SK-N-SH (cell line): ENCODE measurements at regions not wholly inside any gene's neighbourhood (a gene's known extent, or its start where the extent isn't known, plus 50 kb on each side); places are given as distances from the start of the nearest gene placed in this dataset.
A peak's percentile ranks its signal among the peaks of the same experiment; 100 is the strongest.

Experiments
- CTCF ChIA-PET: fragments of 300-600, 350-600 bp; formaldehyde crosslinking; extraction: SDS; loops from one replicate; lab custom pipeline; 2021; lab: Yijun Ruan, JAX
- POLR2A ChIA-PET: fragments of 350-600 bp; sonication (Branson Sonifier 250); formaldehyde crosslinking; extraction: SDS; loops from one replicate; lab custom pipeline; 2020; ENCODE audit warnings: antibody characterized with exemption, inconsistent platforms; lab: Yijun Ruan, JAX
- DNase-seq: peaks from one replicate; pipeline ENCODE4 v3.0.0; 2012
- H2AFZ ChIP-seq: fragments of 200-600 bp; sonication (generic); 2 replicates; pipeline ENCODE4 v1.8.1; 2016; ENCODE audit warnings: antibody characterized with exemption, mild to moderate bottlenecking, low read depth
- H3F3A ChIP-seq: fragments of 200-600 bp; sonication (generic); replicated peaks from 2 replicates; pipeline ENCODE3; 2016; ENCODE audit warnings: antibody characterized with exemption, mild to moderate bottlenecking; ENCODE audit not compliant: insufficient read depth
- H3K27ac ChIP-seq, 2 experiments: fragments of 200-500 bp in 1 of 2; fragments of 200-600 bp in 1 of 2; sonication (Bioruptor generic) in 1 of 2; sonication (generic), shearing (Covaris generic) in 1 of 2; 2 replicates each; pipeline versions ENCODE4 v1.5.1 to v1.6.1; 2014 to 2016; ENCODE audit warnings: low read depth in 2 of 2, inconsistent platforms in 1 of 2, low read length in 1 of 2, mild to moderate bottlenecking in 1 of 2, mixed read lengths in 1 of 2
- H3K27me3 ChIP-seq: fragments of 200-600 bp; sonication (generic), shearing (Covaris generic); 2 replicates; pipeline ENCODE4 v1.6.1; 2016; ENCODE audit warnings: mixed run types; ENCODE audit not compliant: insufficient read depth
- H3K36me3 ChIP-seq, 2 experiments: fragments of 200-500 bp in 1 of 2; fragments of 200-600 bp in 1 of 2; sonication (Bioruptor generic) in 1 of 2; sonication (generic) in 1 of 2; replicated peaks in 1 of 2; 2 replicates each; pipeline versions ENCODE3 to v1.5.1; 2014 to 2016; ENCODE audit warnings: low read length in 1 of 2, mild to moderate bottlenecking in 1 of 2; ENCODE audit not compliant: insufficient read depth in 2 of 2, control insufficient read depth in 1 of 2
- H3K4me1 ChIP-seq, 2 experiments: fragments of 200-500 bp in 1 of 2; fragments of 200-600 bp in 1 of 2; sonication (Bioruptor generic) in 1 of 2; sonication (generic), shearing (Covaris generic) in 1 of 2; 2 replicates each; pipeline versions ENCODE4 v1.5.1 to v1.6.1; 2014 to 2016; ENCODE audit warnings: low read depth in 1 of 2, low read length in 1 of 2, mixed run types in 1 of 2; ENCODE audit not compliant: insufficient read depth in 2 of 2, control insufficient read depth in 1 of 2
- H3K4me2 ChIP-seq: fragments of 200-600 bp; sonication (generic), shearing (Covaris generic); 2 replicates; pipeline ENCODE4 v1.6.1; 2017; ENCODE audit warnings: mixed run types
- H3K4me3 ChIP-seq, 2 experiments: fragments of 200-500 bp in 1 of 2; fragments of 200-600 bp in 1 of 2; sonication (Bioruptor generic) in 1 of 2; sonication (generic), shearing (Covaris generic) in 1 of 2; 2 replicates each; pipeline versions ENCODE4 v1.5.1 to v1.8.1; 2014 to 2016; ENCODE audit warnings: low read depth in 2 of 2, inconsistent platforms in 1 of 2, low read length in 1 of 2, mild to moderate bottlenecking in 1 of 2, mixed read lengths in 1 of 2, moderate library complexity in 1 of 2
- H3K79me2 ChIP-seq: fragments of 200-600 bp; sonication (generic); 2 replicates; pipeline ENCODE4 v1.8.1; 2017; ENCODE audit warnings: mild to moderate bottlenecking; ENCODE audit not compliant: insufficient read depth
- H3K9ac ChIP-seq: fragments of 200-600 bp; sonication (generic); 2 replicates; pipeline ENCODE4 v1.6.1; 2017; ENCODE audit warnings: mixed run types
- H3K9me2 ChIP-seq: fragments of 200-600 bp; sonication (generic); 2 replicates; pipeline ENCODE4 v1.6.1; 2017; ENCODE audit warnings: mixed run types
- H3K9me3 ChIP-seq: fragments of 200-600 bp; sonication (generic); 2 replicates; pipeline ENCODE4 v1.6.1; 2017; ENCODE audit warnings: mixed run types, mild to moderate bottlenecking, moderate library complexity
- H4K20me1 ChIP-seq: fragments of 200-600 bp; sonication (generic); 2 replicates; pipeline ENCODE4 v1.6.1; 2017; ENCODE audit warnings: mild to moderate bottlenecking, mixed run types; ENCODE audit not compliant: insufficient read depth
- CHD2 ChIP-seq: fragments of 150-350 bp; IDR thresholded peaks from 2 replicates; pipeline ENCODE4 v1.6.1; 2018; ENCODE audit warnings: low read length; ENCODE audit not compliant: partially characterized antibody
- FOSL2 ChIP-seq: IDR thresholded peaks from 2 replicates; pipeline ENCODE4 v1.4.0; 2012; ENCODE audit warnings: low read depth, mild to moderate bottlenecking, moderate library complexity, borderline replicate concordance
- FOXM1 ChIP-seq: IDR thresholded peaks from 2 replicates; pipeline ENCODE4 v1.4.0; 2012; ENCODE audit warnings: low read depth, mild to moderate bottlenecking
- NFIC ChIP-seq: IDR thresholded peaks from 2 replicates; pipeline ENCODE4 v1.4.0; 2012; ENCODE audit warnings: borderline replicate concordance
- PBX3 ChIP-seq: IDR thresholded peaks from 2 replicates; pipeline ENCODE4; 2012
- RXRA ChIP-seq: IDR thresholded peaks from 2 replicates; pipeline ENCODE4 v1.4.0; 2012; ENCODE audit warnings: low read depth, mild to moderate bottlenecking, borderline replicate concordance
- TAF1 ChIP-seq: IDR thresholded peaks from 2 replicates; pipeline ENCODE4 v1.6.1; 2012; ENCODE audit warnings: low read depth, mild to moderate bottlenecking, low read length, moderate library complexity, borderline replicate concordance
- TEAD4 ChIP-seq: IDR thresholded peaks from 2 replicates; pipeline ENCODE4 v1.4.0; 2012; ENCODE audit warnings: mild to moderate bottlenecking, borderline replicate concordance; ENCODE audit not compliant: insufficient read depth
- WGBS: methylation state at CpG from one replicate; pipeline ENCODE4 v1.1.6; 2017; ENCODE audit warnings: low lambda C conversion rate; 5-methylcytosine and 5-hydroxymethylcytosine counted together

GRCh38 chr16:86693033-86693432 lies 114.7 kb downstream of the FOXL1 start (continued):
- TF ChIP-seq FOSL2 = no peak
- TF ChIP-seq, all 33 proteins: peak for 0

- H3K9me3 ChIP-seq = no peaks in the 10 kb centered on the region
- 0 out of 2 replicates have a peak overlapping the region, but pooled peaks have one; percentile 5 for H3K9ac ChIP-seq
- H3K79me2 ChIP-seq = no peaks in the 10 kb centered on the region
- peaks cover 20% of the 10 kb centered on the region for H3F3A ChIP-seq
- H3K27ac ChIP-seq = peak overlapping the region in 1 of 2 experiments; percentile 23; a peak in 1 of 4 replicates
- TF ChIP-seq TAF1 (no peak), NFIC (peak; percentile 40; the same call in 1 of the 2 replicates)
- TF ChIP-seq, all 33 proteins: peak for 1
- peaks cover 0 to 25% of the 10 kb centered on the region in 2 experiments; a peak in 1 of 4 replicates for H3K4me1 ChIP-seq
- no peaks in the 10 kb centered on the region for H3K27me3 ChIP-seq
- 0% methylated on average over 3 of the region's 3 CpGs for WGBS
- H4K20me1 ChIP-seq = no peaks in the 10 kb centered on the region
- H2AFZ ChIP-seq = peak overlapping the region; percentile 47; the same call in 1 of the 2 replicates
- peak overlapping the region; percentile 57 for H3K4me2 ChIP-seq
- DNase-seq = no peak
- ChIA-PET POLR2A (no interaction called here), CTCF (interaction anchor here (0.7 kb wide), 1 partner anchor 17 kb away, joined by 3 read pairs; no protein-coding TSS in a partner anchor)
- H3K9me2 ChIP-seq = no peaks in the 10 kb centered on the region
- H3K4me3 ChIP-seq = no peak overlapping the region
- H3K36me3 ChIP-seq = no peaks in the 10 kb centered on the region
Measured at GRCh38 chr16:86697715-86698114, 119.4 kb downstream of the FOXL1 start.

GRCh38 chr16:86700046-86700945 lies 121.9 kb downstream of the FOXL1 start:
- Histone ChIP-seq H3K9me2 (no peaks in the 10 kb centered on the region), H3K4me3 (no peak overlapping the region), H3K4me1 (peaks cover 0 to 25% of the 10 kb centered on the region in 2 experiments; a peak in 1 of 4 replicates), H3K9ac (peak overlapping the region; percentile 12; the same call in 1 of the 2 replicates), H3K9me3 (no peaks in the 10 kb centered on the region), H3F3A (peaks cover 20% of the 10 kb centered on the region), H3K27ac (peak overlapping the region in 1 of 2 experiments; percentile 48; a peak in 1 of 4 replicates), H3K27me3 (no peaks in the 10 kb centered on the region), H3K79me2 (no peaks in the 10 kb centered on the region), H4K20me1 (no peaks in the 10 kb centered on the region), H3K36me3 (no peaks in the 10 kb centered on the region), H2AFZ (peak overlapping the region; percentile 39; the same call in 1 of the 2 replicates), H3K4me2 (peak overlapping the region; percentile 37; the same call in 1 of the 2 replicates)
- CTCF ChIA-PET = no interaction called here
- POLR2A ChIA-PET = no interaction called here
- 32% methylated on average over 21 of the region's 28 CpGs for WGBS
- DNase-seq = no peak
- TF ChIP-seq PBX3 = peak; percentile 28; the same call in 1 of the 2 replicates
- no peak for TF ChIP-seq FOXM1
- no peak for TF ChIP-seq TEAD4
- TF ChIP-seq RXRA = no peak
- TF ChIP-seq FOSL2 = 0 out of 2 replicates have a peak, but pooled peaks have one; percentile 13
- TF ChIP-seq CHD2 = no peak
